ENCODE measurements at regions not wholly inside any gene's neighbourhood (a gene's known extent, or its start where the extent isn't known, plus 50 kb on each side); places are given as distances from the start of the nearest gene placed in this dataset.

DNA sequence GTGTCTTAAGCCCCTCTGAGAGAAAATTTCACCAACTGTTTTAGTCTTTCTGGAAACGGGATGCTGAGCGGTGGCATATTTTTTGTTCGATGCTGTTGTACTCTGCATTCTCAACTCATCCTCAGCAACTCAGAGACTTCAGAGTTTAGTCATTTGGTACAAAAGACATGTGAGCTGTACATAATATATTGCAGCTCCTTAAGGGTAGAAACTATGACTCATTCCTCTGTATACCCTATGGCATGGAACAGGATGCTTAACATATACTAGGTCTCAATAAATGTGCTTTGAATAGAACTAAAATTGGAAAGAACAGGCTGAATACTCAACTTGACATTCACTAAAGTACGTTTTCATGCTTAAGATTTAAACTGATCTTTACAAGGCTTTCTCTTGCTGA is 130.5 kb upstream of the SLITRK2 start:
- H3K79me2 ChIP-seq (ENCODE audit: control insufficient read depth, insufficient read depth, low read length): no peaks in the 10 kb centered on the region
- RAD21 ChIA-PET (ENCODE audit: unreplicated experiment): no interaction called here
- no peak overlapping the region for H3K9ac ChIP-seq (ENCODE audit: control insufficient read depth, insufficient read depth, low read length)
- no TSS peak for BruUV-seq (replicated peaks)
- FAIRE-seq (no peak), DNase-seq (ENCODE audit: low read depth, low spot score) (no peak), ATAC-seq (no peak)
- H2AFZ ChIP-seq (ENCODE audit: control insufficient read depth, low read depth, low read length): no peak overlapping the region
- CTCF ChIA-PET: no interaction called here
- H3K4me2 ChIP-seq (ENCODE audit: control insufficient read depth, insufficient read depth): no peak overlapping the region
- intact Hi-C loops (cut with micrococcal nuclease; ENCODE audit: unreplicated experiment): no loop called here
- H3K9me3 ChIP-seq (replicated peaks; ENCODE audit: control insufficient read depth, insufficient read depth, low read length): no peaks in the 10 kb centered on the region
- no peaks in the 10 kb centered on the region for H3K36me3 ChIP-seq (ENCODE audit: control insufficient read depth in 2 of 2, insufficient read depth in 2 of 2, low read length in 1 of 2)
- no peaks in the 10 kb centered on the region for H3K27me3 ChIP-seq (replicated peaks in 1 of 2; ENCODE audit: control insufficient read depth in 2 of 2, insufficient read depth in 2 of 2, low read length in 1 of 2)
- H3K4me3 ChIP-seq: no peak overlapping the region
- 56% methylated on average over 4 of the region's 4 CpGs for WGBS (ENCODE audit: insufficient coverage, insufficient replicate concordance, low lambda C conversion rate, missing lambda C conversion rate)
- no peaks in the 10 kb centered on the region for H4K20me1 ChIP-seq (ENCODE audit: control insufficient read depth, insufficient read depth)
- no peak overlapping the region for H3K27ac ChIP-seq (ENCODE audit: control insufficient read depth, insufficient read depth)
- no peaks in the 10 kb centered on the region for H3K4me1 ChIP-seq (ENCODE audit: control insufficient read depth, insufficient read depth, low read length)
- in situ Hi-C loops (cut with MboI): no loop called here
- TF ChIP-seq HDGF (IDR thresholded peaks at IDR 0.05): no peak
- TF ChIP-seq RELA (IDR thresholded peaks at IDR 0.05; ENCODE audit: borderline replicate concordance, partially characterized antibody): no peak
- TF ChIP-seq, protein P1, sequence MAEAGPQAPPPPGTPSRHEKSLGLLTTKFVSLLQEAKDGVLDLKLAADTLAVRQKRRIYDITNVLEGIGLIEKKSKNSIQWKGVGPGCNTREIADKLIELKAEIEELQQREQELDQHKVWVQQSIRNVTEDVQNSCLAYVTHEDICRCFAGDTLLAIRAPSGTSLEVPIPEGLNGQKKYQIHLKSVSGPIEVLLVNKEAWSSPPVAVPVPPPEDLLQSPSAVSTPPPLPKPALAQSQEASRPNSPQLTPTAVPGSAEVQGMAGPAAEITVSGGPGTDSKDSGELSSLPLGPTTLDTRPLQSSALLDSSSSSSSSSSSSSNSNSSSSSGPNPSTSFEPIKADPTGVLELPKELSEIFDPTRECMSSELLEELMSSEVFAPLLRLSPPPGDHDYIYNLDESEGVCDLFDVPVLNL (IDR thresholded peaks at IDR 0.05; ENCODE audit: low read depth, low read length): no peak
- TF ChIP-seq FOS (IDR thresholded peaks at IDR 0.05; ENCODE audit: borderline replicate concordance, extremely low read depth, insufficient read length): no peak
- TF ChIP-seq PAX8 (IDR thresholded peaks at IDR 0.05): no peak
- no peak for TF ChIP-seq MYC (IDR thresholded peaks at IDR 0.05; ENCODE audit: insufficient read depth, insufficient read length, insufficient replicate concordance, low read length, severe bottlenecking)
- no peak for TF ChIP-seq FOXM1 (IDR thresholded peaks at IDR 0.05; ENCODE audit: low read depth, low read length)
- TF ChIP-seq SRF (IDR thresholded peaks at IDR 0.05; ENCODE audit: low read depth in 2 of 2, low read length in 2 of 2): no peak
- TF ChIP-seq EED (IDR thresholded peaks at IDR 0.05; ENCODE audit: low read depth): no peak
- TF ChIP-seq RAD21 (IDR thresholded peaks at IDR 0.05; ENCODE audit: insufficient read depth, low read depth, low read length): no peak
- no peak for TF ChIP-seq TARDBP (IDR thresholded peaks at IDR 0.05; ENCODE audit: borderline replicate concordance)
- no peak for TF ChIP-seq POLR2AphosphoS5 (IDR thresholded peaks at IDR 0.05; ENCODE audit: low read length)
- TF ChIP-seq, protein P2, sequence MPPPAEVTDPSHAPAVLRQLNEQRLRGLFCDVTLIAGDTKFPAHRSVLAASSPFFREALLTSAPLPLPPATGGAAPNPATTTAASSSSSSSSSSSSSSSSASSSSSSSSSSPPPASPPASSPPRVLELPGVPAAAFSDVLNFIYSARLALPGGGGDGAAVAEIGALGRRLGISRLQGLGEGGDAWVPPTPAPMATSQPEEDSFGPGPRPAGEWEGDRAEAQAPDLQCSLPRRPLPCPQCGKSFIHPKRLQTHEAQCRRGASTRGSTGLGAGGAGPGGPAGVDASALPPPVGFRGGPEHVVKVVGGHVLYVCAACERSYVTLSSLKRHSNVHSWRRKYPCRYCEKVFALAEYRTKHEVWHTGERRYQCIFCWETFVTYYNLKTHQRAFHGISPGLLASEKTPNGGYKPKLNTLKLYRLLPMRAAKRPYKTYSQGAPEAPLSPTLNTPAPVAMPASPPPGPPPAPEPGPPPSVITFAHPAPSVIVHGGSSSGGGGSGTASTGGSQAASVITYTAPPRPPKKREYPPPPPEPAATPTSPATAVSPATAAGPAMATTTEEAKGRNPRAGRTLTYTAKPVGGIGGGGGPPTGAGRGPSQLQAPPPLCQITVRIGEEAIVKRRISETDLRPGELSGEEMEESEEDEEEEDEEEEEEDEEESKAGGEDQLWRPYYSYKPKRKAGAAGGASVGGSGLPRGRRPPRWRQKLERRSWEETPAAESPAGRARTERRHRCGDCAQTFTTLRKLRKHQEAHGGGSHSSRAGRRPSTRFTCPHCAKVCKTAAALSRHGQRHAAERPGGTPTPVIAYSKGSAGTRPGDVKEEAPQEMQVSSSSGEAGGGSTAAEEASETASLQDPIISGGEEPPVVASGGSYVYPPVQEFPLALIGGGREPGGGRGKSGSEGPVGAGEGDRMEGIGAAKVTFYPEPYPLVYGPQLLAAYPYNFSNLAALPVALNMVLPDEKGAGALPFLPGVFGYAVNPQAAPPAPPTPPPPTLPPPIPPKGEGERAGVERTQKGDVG (CRISPR knock-in tag; IDR thresholded peaks at IDR 0.05): no peak
- no peak for TF ChIP-seq HDAC2 (IDR thresholded peaks at IDR 0.05)
- POLR2A ChIA-PET: no interaction called here
- SMC1A ChIA-PET (ENCODE audit: uncharacterized antibody, unreplicated experiment): interaction anchor here (0.8 kb wide), 1 partner anchor 9 kb away, joined by 3 read pairs; no protein-coding TSS in a partner anchor

All from GM12878 (cell line).